Astrocyte of the cerebellum (primary cell): ENCODE measurements at regions not wholly inside any gene's neighbourhood (a gene's known extent, or its start where the extent isn't known, plus 50 kb on each side); places are given as distances from the start of the nearest gene placed in this dataset.

Experiments used
- DNase-seq: peaks from one replicate; pipeline ENCODE4 v3.0.0-alpha.2; 2011; ENCODE audit warnings: low read depth
- H3K4me3 ChIP-seq: 2 replicates; pipeline ENCODE4 v1.5.1; 2011; ENCODE audit warnings: mild to moderate bottlenecking, low read depth, low read length, moderate library complexity
- CTCF ChIP-seq: IDR thresholded peaks from 2 replicates; pipeline ENCODE4 v1.5.1; 2012; ENCODE audit warnings: low read length, low read depth, moderate library complexity, mild to moderate bottlenecking; ENCODE audit errors: missing control alignments
- in situ Hi-C: cut with HindIII; loops from 2 replicates; pipeline ENCODE4 v1.10.0; 2017; ENCODE audit warnings: low sequenced_read_pairs

- no peak for DNase-seq
- no peak for TF ChIP-seq CTCF
- in situ Hi-C loops, result no loop called here
- no peak overlapping the region for H3K4me3 ChIP-seq
Measured at GRCh38 chr20:12564979-12565378, 443.8 kb upstream of the SPTLC3 start.

GRCh38 chr20:12566596-12566995, 442.2 kb upstream of the SPTLC3 start:
- no peak for TF ChIP-seq CTCF
- in situ Hi-C loops, result no loop called here
- no peak for DNase-seq
- H3K4me3 ChIP-seq, result no peak overlapping the region

DNA sequence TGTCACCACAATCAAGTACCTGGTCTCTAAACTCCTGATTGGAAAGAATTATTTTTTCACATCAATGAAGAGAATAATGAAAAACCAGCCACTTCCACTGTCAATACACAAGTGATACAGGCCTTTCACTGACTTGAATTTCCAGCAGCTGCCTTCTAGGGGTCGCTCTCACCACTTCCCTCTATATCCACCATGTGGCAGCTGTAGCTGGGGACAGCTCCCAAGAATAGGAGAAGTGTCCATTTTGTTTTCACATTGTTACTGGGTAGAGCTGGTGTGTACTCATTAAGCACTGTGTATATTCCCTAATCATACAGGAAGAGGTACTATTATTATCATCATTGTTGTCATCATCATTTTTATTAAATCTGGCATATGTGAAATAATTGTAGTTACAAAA, 438.4 kb upstream of the SPTLC3 start:
- no peak overlapping the region for H3K4me3 ChIP-seq
- in situ Hi-C loops, result no loop called here
- no peak for DNase-seq
- TF ChIP-seq CTCF, result peak; percentile 13

DNA sequence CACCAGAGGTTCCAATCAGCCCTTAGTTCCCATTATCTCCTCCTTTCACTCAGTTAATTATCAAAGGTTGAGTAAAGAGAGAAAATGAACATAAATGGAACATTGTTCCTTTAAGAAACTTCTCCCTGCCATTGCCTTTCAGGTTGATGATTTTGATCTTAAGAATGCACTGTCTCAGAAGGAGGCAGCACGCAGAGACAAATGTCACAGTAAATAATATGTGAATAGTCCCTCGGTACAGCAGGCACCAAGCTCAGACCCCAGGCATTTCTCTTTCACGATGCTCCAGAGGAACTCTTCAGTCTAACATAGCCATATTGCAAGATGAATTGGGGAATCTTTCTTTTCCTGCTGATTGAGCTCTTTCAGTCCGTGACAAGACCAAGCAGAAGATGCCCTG, 435.3 kb upstream of the SPTLC3 start:
- H3K4me3 ChIP-seq, result no peak overlapping the region
- in situ Hi-C loops, result no loop called here
- no peak for DNase-seq
- TF ChIP-seq CTCF, result no peak

DNA sequence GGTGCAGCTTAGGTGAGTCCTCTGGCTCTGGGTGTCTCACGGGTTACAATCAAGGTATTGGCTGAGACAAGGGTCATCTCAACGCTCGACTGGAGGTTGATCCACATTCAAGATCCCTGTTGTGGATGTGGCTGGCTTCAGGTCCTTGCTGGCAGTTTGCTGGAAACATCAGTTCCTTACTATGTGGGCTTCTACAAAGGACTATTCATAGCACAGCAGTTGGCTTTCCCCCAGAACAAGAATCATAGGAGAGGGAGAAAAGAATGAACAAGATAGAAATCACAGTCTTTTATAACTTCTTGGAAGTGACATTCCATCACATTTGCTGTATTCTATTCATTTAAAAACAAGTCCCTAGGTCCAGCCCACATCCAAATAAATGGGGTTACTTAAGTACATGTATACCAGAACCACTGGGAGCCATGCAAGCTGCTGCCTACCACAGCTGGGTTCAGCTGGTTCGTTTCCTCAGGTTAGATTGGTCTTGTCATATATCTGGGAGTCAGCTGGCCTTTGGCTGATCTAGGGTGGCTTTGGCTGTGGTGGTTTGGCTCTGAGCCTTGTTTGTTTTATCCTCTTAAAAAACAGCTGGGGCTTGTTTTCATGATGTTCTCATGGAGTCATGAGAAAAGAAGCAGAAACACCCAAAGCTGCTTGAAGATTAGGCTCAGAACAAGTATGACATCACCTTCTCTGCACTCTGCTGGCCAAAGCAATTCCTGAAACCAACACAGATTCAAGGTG, 433.2 kb upstream of the SPTLC3 start:
- H3K4me3 ChIP-seq, result no peak overlapping the region
- no peak for DNase-seq
- in situ Hi-C loops, result no loop called here
- TF ChIP-seq CTCF, result no peak

DNA sequence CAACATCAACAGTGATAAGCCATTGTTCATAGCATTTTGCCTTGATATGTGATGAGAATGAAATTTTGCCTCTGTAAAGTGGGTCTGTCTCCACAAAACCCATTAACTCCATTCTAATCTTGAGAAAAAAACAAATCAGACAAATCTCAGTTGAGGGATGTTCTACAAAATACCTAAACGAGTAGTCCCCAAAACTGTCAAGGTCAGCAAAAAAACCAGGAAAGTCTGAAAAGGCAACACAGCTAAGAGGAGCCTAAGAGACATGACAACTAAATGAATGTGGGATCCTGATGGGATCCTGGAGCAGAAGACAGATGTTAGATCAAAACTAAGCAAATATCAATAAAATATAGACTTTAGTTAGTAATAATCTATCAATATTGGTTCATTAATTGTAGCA, 431.6 kb upstream of the SPTLC3 start:
- no peak for DNase-seq
- no peak overlapping the region for H3K4me3 ChIP-seq
- TF ChIP-seq CTCF, result no peak
- in situ Hi-C loops, result no loop called here
